KMS-11 (cell line): ENCODE measurements at regions not wholly inside any gene's neighbourhood (a gene's known extent, or its start where the extent isn't known, plus 50 kb on each side); places are given as distances from the start of the nearest gene placed in this dataset.

Experiments
- H2AFZ ChIP-seq: fragments of 200-600 bp; sonication (generic); 2 replicates; pipeline ENCODE4 v1.6.1; 2016; ENCODE audit warnings: antibody characterized with exemption, mixed run types, low read depth
- H3K27ac ChIP-seq: fragments of 200-600 bp; sonication (generic); 2 replicates; pipeline ENCODE4 v1.6.1; 2016; ENCODE audit warnings: mild to moderate bottlenecking, mixed run types
- H3K27me3 ChIP-seq: fragments of 200-600 bp; sonication (generic); 2 replicates; pipeline ENCODE4 v1.6.1; 2017; ENCODE audit warnings: mild to moderate bottlenecking, low read depth, mixed run types, moderate library complexity; ENCODE audit not compliant: insufficient read depth
- H3K36me3 ChIP-seq: fragments of 200-600 bp; sonication (generic); 2 replicates; pipeline ENCODE4 v1.6.1; 2017; ENCODE audit warnings: mild to moderate bottlenecking, mixed run types; ENCODE audit not compliant: insufficient read depth
- H3K4me1 ChIP-seq: fragments of 200-600 bp; sonication (generic); 2 replicates; pipeline ENCODE4 v1.6.1; 2016; ENCODE audit warnings: mild to moderate bottlenecking, low read depth, mixed run types; ENCODE audit not compliant: poor library complexity, severe bottlenecking
- H3K4me2 ChIP-seq: fragments of 200-600 bp; sonication (generic); 2 replicates; pipeline ENCODE4 v1.7.0; 2016; ENCODE audit warnings: mild to moderate bottlenecking, mixed run types
- H3K4me3 ChIP-seq: fragments of 200-600 bp; sonication (generic); IDR thresholded peaks from 2 replicates; pipeline ENCODE4 v1.6.1; 2017; ENCODE audit warnings: low read depth, low read length, mixed read lengths; ENCODE audit not compliant: insufficient read depth
- H3K79me2 ChIP-seq: fragments of 200-600 bp; sonication (generic); 2 replicates; pipeline ENCODE4 v1.6.1; 2016; ENCODE audit warnings: low read depth, mixed run types; ENCODE audit not compliant: insufficient read depth
- H3K9ac ChIP-seq: fragments of 200-600 bp; sonication (generic); 2 replicates; pipeline ENCODE4 v1.6.1; 2016; ENCODE audit warnings: mild to moderate bottlenecking, mixed run types
- H4K20me1 ChIP-seq: fragments of 200-600 bp; sonication (generic); 2 replicates; pipeline ENCODE4 v1.6.1; 2016; ENCODE audit warnings: mild to moderate bottlenecking, mixed run types; ENCODE audit not compliant: insufficient read depth
- CTCF ChIP-seq: fragments of 200-600 bp; sonication (generic); conservative IDR thresholded peaks from 2 replicates; pipeline ENCODE4 v1.6.1; 2017; ENCODE audit warnings: low read depth, mild to moderate bottlenecking, antibody characterized with exemption, low read length, moderate library complexity, mixed read lengths

GRCh38 chr5:81820318-81820636 is 69.4 kb upstream of the SSBP2 start:
- Histone ChIP-seq H3K4me1 (peaks cover 20% of the 10 kb centered on the region), H3K36me3 (no peaks in the 10 kb centered on the region), H3K4me2 (peak overlapping the region; percentile 19; the same call in 1 of the 2 replicates)

GRCh38 chr5:81819556-81820317 is 68.8 kb upstream of the SSBP2 start:
- H3K27ac ChIP-seq, result no peak overlapping the region
- no peaks in the 10 kb centered on the region for H4K20me1 ChIP-seq
- H3K79me2 ChIP-seq, result no peaks in the 10 kb centered on the region
- TF ChIP-seq CTCF, result no peak
- peaks cover 20% of the 10 kb centered on the region for H3K4me1 ChIP-seq
- H3K36me3 ChIP-seq, result no peaks in the 10 kb centered on the region
- H2AFZ ChIP-seq, result no peak overlapping the region
- H3K4me3 ChIP-seq, result no peak overlapping the region
- no peak overlapping the region for H3K9ac ChIP-seq
- H3K27me3 ChIP-seq, result no peaks in the 10 kb centered on the region
- H3K4me2 ChIP-seq, result peak overlapping the region; percentile 19; the same call in 1 of the 2 replicates

More at GRCh38 chr5:81820318-81820636, 69.4 kb upstream of the SSBP2 start:
- Histone ChIP-seq H4K20me1 (no peaks in the 10 kb centered on the region), H3K27me3 (no peaks in the 10 kb centered on the region), H3K4me3 (no peak overlapping the region), H3K9ac (no peak overlapping the region), H3K27ac (no peak overlapping the region), H3K79me2 (no peaks in the 10 kb centered on the region), H2AFZ (no peak overlapping the region)
- no peak for TF ChIP-seq CTCF

- no peaks in the 10 kb centered on the region for H3K79me2 ChIP-seq
- no peak overlapping the region for H3K4me2 ChIP-seq
- H3K9ac ChIP-seq, result no peak overlapping the region
- H3K27me3 ChIP-seq, result no peaks in the 10 kb centered on the region
- H2AFZ ChIP-seq, result no peak overlapping the region
- no peaks in the 10 kb centered on the region for H4K20me1 ChIP-seq
- peaks cover 20% of the 10 kb centered on the region for H3K4me1 ChIP-seq
- no peaks in the 10 kb centered on the region for H3K36me3 ChIP-seq
- H3K27ac ChIP-seq, result no peak overlapping the region
- H3K4me3 ChIP-seq, result no peak overlapping the region
- no peak for TF ChIP-seq CTCF
Measured at GRCh38 chr5:81817980-81818379, 67.1 kb upstream of the SSBP2 start.

GRCh38 chr5:81817086-81817485 is 66.2 kb upstream of the SSBP2 start:
- H3K4me3 ChIP-seq, result no peak overlapping the region
- TF ChIP-seq CTCF, result no peak
- no peak overlapping the region for H2AFZ ChIP-seq
- H3K36me3 ChIP-seq, result no peaks in the 10 kb centered on the region
- H4K20me1 ChIP-seq, result no peaks in the 10 kb centered on the region
- H3K4me2 ChIP-seq, result no peak overlapping the region
- H3K27ac ChIP-seq, result no peak overlapping the region
- no peaks in the 10 kb centered on the region for H3K27me3 ChIP-seq
- no peak overlapping the region for H3K9ac ChIP-seq
- peaks cover 20% of the 10 kb centered on the region for H3K4me1 ChIP-seq
- H3K79me2 ChIP-seq, result no peaks in the 10 kb centered on the region
